PC-3 (cell line): ENCODE measurements at regions not wholly inside any gene's neighbourhood (a gene's known extent, or its start where the extent isn't known, plus 50 kb on each side); places are given as distances from the start of the nearest gene placed in this dataset.

ENCODE experiments used
- ATAC-seq: fragments of 200-7000 bp; cut with Tn5 transposase; 2 replicates; pipeline ENCODE4 v1.9.1; 2020; ENCODE audit warnings: mild to moderate bottlenecking, moderate library complexity
- BruUV-seq: library from RNA; stranded (reverse); fragments of 400-500 nt; replicated peaks from 2 replicates; lab custom pipeline; 2021; lab: Mats Ljungman, UMichigan
- CTCF ChIA-PET: fragments of 300-600 bp; sonication (Branson Sonifier 250); formaldehyde crosslinking; loops from one replicate; lab custom pipeline; 2022; ENCODE audit warnings: antibody characterized with exemption; lab: Charles Lee
- POLR2A ChIA-PET: fragments of 300-600 bp; sonication (Branson Sonifier 250); formaldehyde crosslinking; loops from one replicate; lab custom pipeline; 2022; ENCODE audit warnings: antibody characterized with exemption; ENCODE audit not compliant: unreplicated experiment; lab: Charles Lee
- DNase-seq: peaks from one replicate; pipeline ENCODE4 v3.0.0-alpha.2; 2015
- H2AFZ ChIP-seq: fragments of 300-600 bp; sonication (generic); 2 replicates; pipeline ENCODE4 v1.6.0; 2016; ENCODE audit warnings: antibody characterized with exemption, low read length
- H3F3A ChIP-seq: fragments of 300-600 bp; sonication (generic); one replicate; pipeline ENCODE4 v1.6.0; 2017; ENCODE audit warnings: antibody characterized with exemption, low read length, control low read depth, mild to moderate bottlenecking; ENCODE audit not compliant: unreplicated experiment
- H3K27ac ChIP-seq: fragments of 300-600 bp; sonication (generic); 2 replicates; pipeline ENCODE4 v1.5.1; 2016; ENCODE audit warnings: mild to moderate bottlenecking, low read length
- H3K27me3 ChIP-seq: fragments of 300-600 bp; sonication (generic); 2 replicates; pipeline ENCODE4 v1.6.1; 2016; ENCODE audit warnings: low read length, mixed read lengths
- H3K36me3 ChIP-seq: fragments of 300-600 bp; sonication (generic); 2 replicates; pipeline ENCODE4 v1.6.1; 2016; ENCODE audit warnings: low read depth, mixed run types, low read length, mixed read lengths
- H3K4me1 ChIP-seq: fragments of 300-600 bp; sonication (generic); 2 replicates; pipeline ENCODE4 v1.5.1; 2016; ENCODE audit warnings: low read length; ENCODE audit not compliant: insufficient read depth
- H3K4me2 ChIP-seq: fragments of 300-600 bp; sonication (generic); 2 replicates; pipeline ENCODE4 v1.6.0; 2016; ENCODE audit warnings: low read length
- H3K4me3 ChIP-seq: fragments of 300-600 bp; sonication (generic); 2 replicates; pipeline ENCODE4 v1.5.1; 2016; ENCODE audit warnings: mild to moderate bottlenecking, low read length, mixed read lengths
- H3K79me2 ChIP-seq: fragments of 300-600 bp; sonication (generic); 2 replicates; pipeline ENCODE4 v1.6.1; 2017; ENCODE audit warnings: low read length, mixed read lengths
- H3K9ac ChIP-seq: fragments of 300-600 bp; sonication (generic); 2 replicates; pipeline ENCODE4 v1.6.0; 2016; ENCODE audit warnings: mild to moderate bottlenecking, low read length
- H3K9me2 ChIP-seq: fragments of 300-600 bp; sonication (generic); replicated peaks from 2 replicates; pipeline ENCODE4 v1.6.1; 2016; ENCODE audit warnings: mixed run types, low read length, mixed read lengths
- H3K9me3 ChIP-seq: fragments of 300-600 bp; sonication (generic); 2 replicates; pipeline ENCODE4 v1.6.1; 2016; ENCODE audit warnings: low read length, mixed read lengths
- H4K20me1 ChIP-seq: fragments of 300-600 bp; sonication (generic); 2 replicates; pipeline ENCODE4 v1.6.1; 2016; ENCODE audit warnings: low read length, mixed read lengths
- CTCF ChIP-seq: fragments of 300-600 bp; sonication (generic); conservative IDR thresholded peaks from 2 replicates; pipeline ENCODE4 v1.5.1; 2017; ENCODE audit warnings: antibody characterized with exemption, low read depth, mild to moderate bottlenecking, low read length
- EZH2 ChIP-seq: fragments of 300-600 bp; sonication (generic); IDR thresholded peaks from one replicate; pipeline ENCODE4 v1.6.1; 2017; ENCODE audit warnings: antibody characterized with exemption, mild to moderate bottlenecking, low read length; ENCODE audit not compliant: unreplicated experiment
- EZH2phosphoT487 ChIP-seq: fragments of 300-600 bp; sonication (generic); IDR thresholded peaks from 2 replicates; pipeline ENCODE4 v1.6.1; 2018; ENCODE audit warnings: mild to moderate bottlenecking, antibody characterized with exemption, low read length, borderline replicate concordance
- intact Hi-C: fragments of 100-400 bp; cut with micrococcal nuclease; formaldehyde crosslinking; loops from 2 replicates; pipeline ENCODE4 v1.9.0; 2023

- Histone ChIP-seq H3K4me2 (no peak overlapping the region), H2AFZ (no peak overlapping the region), H3K9me2 (no peaks in the 10 kb centered on the region), H3K9ac (no peak overlapping the region), H3K4me1 (no peaks in the 10 kb centered on the region), H3K4me3 (no peak overlapping the region), H3F3A (no peaks in the 10 kb centered on the region), H4K20me1 (no peaks in the 10 kb centered on the region), H3K79me2 (no peaks in the 10 kb centered on the region), H3K36me3 (no peaks in the 10 kb centered on the region), H3K27ac (no peak overlapping the region), H3K27me3 (0 out of 2 replicates have a peak, but pooled peaks cover 5% of the 10 kb centered on the region), H3K9me3 (no peaks in the 10 kb centered on the region)
- intact Hi-C loops: no loop called here
- no TSS peak for BruUV-seq
- ATAC-seq (no peak), DNase-seq (no peak)
- no peak for TF ChIP-seq EZH2phosphoT487
- no peak for TF ChIP-seq CTCF
- TF ChIP-seq EZH2: no peak
- ChIA-PET CTCF (no interaction called here), POLR2A (no interaction called here)
These were observed 121.2 kb upstream of the LINGO1 start for GRCh38 chr15:77753939-77754338.

GRCh38 chr15:77753281-77753873, 120.7 kb upstream of the LINGO1 start:
- Histone ChIP-seq H3K79me2 (no peaks in the 10 kb centered on the region), H3K9me2 (no peaks in the 10 kb centered on the region), H3K27ac (no peak overlapping the region), H3K9me3 (no peaks in the 10 kb centered on the region), H3K36me3 (no peaks in the 10 kb centered on the region), H3K4me3 (no peak overlapping the region), H4K20me1 (no peaks in the 10 kb centered on the region), H3K4me1 (no peaks in the 10 kb centered on the region), H3F3A (no peaks in the 10 kb centered on the region), H2AFZ (no peak overlapping the region), H3K9ac (no peak overlapping the region), H3K4me2 (no peak overlapping the region), H3K27me3 (0 out of 2 replicates have a peak, but pooled peaks cover 5% of the 10 kb centered on the region)
- no TSS peak for BruUV-seq
- ATAC-seq: no peak
- intact Hi-C loops: no loop called here
- POLR2A ChIA-PET: no interaction called here
- CTCF ChIA-PET: no interaction called here
- TF ChIP-seq EZH2: no peak
- no peak for TF ChIP-seq EZH2phosphoT487
- no peak for TF ChIP-seq CTCF
- DNase-seq: peak; percentile 31

- Histone ChIP-seq H3K36me3 (no peaks in the 10 kb centered on the region), H3K79me2 (no peaks in the 10 kb centered on the region), H3K27me3 (no peaks in the 10 kb centered on the region), H3K9me3 (no peaks in the 10 kb centered on the region), H3K9me2 (no peaks in the 10 kb centered on the region), H3F3A (no peaks in the 10 kb centered on the region), H3K4me1 (no peaks in the 10 kb centered on the region), H2AFZ (no peak overlapping the region), H3K4me3 (no peak overlapping the region), H4K20me1 (no peaks in the 10 kb centered on the region), H3K27ac (no peak overlapping the region), H3K4me2 (no peak overlapping the region), H3K9ac (no peak overlapping the region)
- ATAC-seq (no peak), DNase-seq (no peak)
- intact Hi-C loops: no loop called here
- no peak for TF ChIP-seq EZH2phosphoT487
- no peak for TF ChIP-seq EZH2
- TF ChIP-seq CTCF: no peak
- no TSS peak for BruUV-seq
- ChIA-PET POLR2A (no interaction called here), CTCF (no interaction called here)
These were observed 117.4 kb upstream of the LINGO1 start for GRCh38 chr15:77749998-77750540.
